Left ventricle myocardium inferior (tissue), 1 donor: ENCODE measurements at regions not wholly inside any gene's neighbourhood (a gene's known extent, or its start where the extent isn't known, plus 50 kb on each side); places are given as distances from the start of the nearest gene placed in this dataset.

Experiments used
- DNase-seq: peaks from one replicate; pipeline ENCODE4 v3.0.0-alpha.2; 2020
- H3K27ac ChIP-seq: fragments of 200-600 bp; replicated peaks from 2 replicates; pipeline ENCODE4 v1.8.0; 2021
- H3K27me3 ChIP-seq: fragments of 200-600 bp; 2 replicates; pipeline ENCODE4 v1.8.0; 2021; ENCODE audit warnings: low read depth
- H3K36me3 ChIP-seq: fragments of 200-600 bp; 2 replicates; pipeline ENCODE4 v1.8.0; 2021
- H3K4me1 ChIP-seq: fragments of 200-600 bp; 2 replicates; pipeline ENCODE4 v1.8.0; 2021
- H3K4me3 ChIP-seq: fragments of 200-600 bp; 2 replicates; pipeline ENCODE4 v1.8.0; 2021; ENCODE audit warnings: mild to moderate bottlenecking, moderate library complexity
- H3K9me3 ChIP-seq: fragments of 200-600 bp; replicated peaks from 2 replicates; pipeline ENCODE4 v1.8.0; 2021
- CTCF ChIP-seq: fragments of 200-600 bp; IDR thresholded peaks from 2 replicates; pipeline ENCODE4 v1.8.0; 2021; ENCODE audit warnings: antibody characterized with exemption, mild to moderate bottlenecking, borderline replicate concordance
- intact Hi-C: fragments of 100-400 bp; cut with micrococcal nuclease; formaldehyde crosslinking; loops from one replicate; pipeline ENCODE4 v1.11.0; 2022
- donor health status: DM: no; HTN: yes; CAD: no; lungs with severe emphysema.

- DNase-seq = no peak
- no peak for TF ChIP-seq CTCF
- intact Hi-C loops = no loop called here
- Histone ChIP-seq H3K9me3 (peaks cover 3% of the 10 kb centered on the region), H3K27ac (no peak overlapping the region), H3K4me1 (no peaks in the 10 kb centered on the region), H3K36me3 (no peaks in the 10 kb centered on the region), H3K4me3 (no peak overlapping the region), H3K27me3 (no peaks in the 10 kb centered on the region)
Observed at GRCh38 chr4:38453253-38453881, 210.6 kb upstream of the KLF3 start.

- intact Hi-C loops = no loop called here
- no peak for TF ChIP-seq CTCF
- H3K36me3 ChIP-seq = no peaks in the 10 kb centered on the region
- no peaks in the 10 kb centered on the region for H3K27me3 ChIP-seq
- no peaks in the 10 kb centered on the region for H3K9me3 ChIP-seq
- no peak overlapping the region for H3K27ac ChIP-seq
- no peaks in the 10 kb centered on the region for H3K4me1 ChIP-seq
- H3K4me3 ChIP-seq = no peak overlapping the region
- no peak for DNase-seq
Observed at GRCh38 chr4:38454284-38454683, 209.7 kb upstream of the KLF3 start.

- no peaks in the 10 kb centered on the region for H3K27me3 ChIP-seq
- no peak overlapping the region for H3K4me3 ChIP-seq
- H3K36me3 ChIP-seq = no peaks in the 10 kb centered on the region
- H3K9me3 ChIP-seq = no peaks in the 10 kb centered on the region
- H3K27ac ChIP-seq = no peak overlapping the region
- TF ChIP-seq CTCF = no peak
- intact Hi-C loops = no loop called here
- H3K4me1 ChIP-seq = no peaks in the 10 kb centered on the region
- no peak for DNase-seq
Observed at GRCh38 chr4:38455092-38455862, 208.7 kb upstream of the KLF3 start.

GRCh38 chr4:38456096-38456495 lies 207.9 kb upstream of the KLF3 start:
- no peaks in the 10 kb centered on the region for H3K4me1 ChIP-seq
- intact Hi-C loops = no loop called here
- no peak overlapping the region for H3K27ac ChIP-seq
- H3K9me3 ChIP-seq = no peaks in the 10 kb centered on the region
- no peaks in the 10 kb centered on the region for H3K27me3 ChIP-seq
- DNase-seq = no peak
- H3K4me3 ChIP-seq = no peak overlapping the region
- H3K36me3 ChIP-seq = no peaks in the 10 kb centered on the region
- TF ChIP-seq CTCF = no peak

GRCh38 chr4:38461342-38461741 lies 202.7 kb upstream of the KLF3 start:
- Histone ChIP-seq H3K4me1 (peaks cover 4% of the 10 kb centered on the region), H3K4me3 (no peak overlapping the region), H3K27ac (no peak overlapping the region), H3K27me3 (no peaks in the 10 kb centered on the region), H3K9me3 (no peaks in the 10 kb centered on the region), H3K36me3 (no peaks in the 10 kb centered on the region)
- DNase-seq = no peak
- no peak for TF ChIP-seq CTCF
- intact Hi-C loops = no loop called here
